DMS 273 treated with DMSO at 0.1 percent for 48 hours (cell line): ENCODE measurements at regions not wholly inside any gene's neighbourhood (a gene's known extent, or its start where the extent isn't known, plus 50 kb on each side); places are given as distances from the start of the nearest gene placed in this dataset.
"Not testable (repeated sequence)": the region's sequence is repeated elsewhere in the genome, so short reads cannot be mapped to it uniquely, and the experiment has no call there.

ENCODE experiments used
- DNase-seq: peaks from one replicate; lab custom pipeline; 2025; lab: John Stamatoyannopoulos, UW

GRCh38 chr4:81595798-81596610 is 124.3 kb upstream of the RASGEF1B start:
- DNase-seq: no peak

GRCh38 chr4:81595287-81595686 is 123.6 kb upstream of the RASGEF1B start:
- DNase-seq: no peak

GRCh38 chr4:81594490-81595159 is 122.9 kb upstream of the RASGEF1B start:
- DNase-seq: no peak

GRCh38 chr4:81592701-81593100 is 121.0 kb upstream of the RASGEF1B start:
- no peak for DNase-seq

GRCh38 chr4:81590596-81590995 is 118.9 kb upstream of the RASGEF1B start:
- no peak for DNase-seq

GRCh38 chr4:81589262-81589661 is 117.6 kb upstream of the RASGEF1B start:
- no peak for DNase-seq

GRCh38 chr4:81586706-81587105 is 115.0 kb upstream of the RASGEF1B start:
- no peak for DNase-seq

DNA sequence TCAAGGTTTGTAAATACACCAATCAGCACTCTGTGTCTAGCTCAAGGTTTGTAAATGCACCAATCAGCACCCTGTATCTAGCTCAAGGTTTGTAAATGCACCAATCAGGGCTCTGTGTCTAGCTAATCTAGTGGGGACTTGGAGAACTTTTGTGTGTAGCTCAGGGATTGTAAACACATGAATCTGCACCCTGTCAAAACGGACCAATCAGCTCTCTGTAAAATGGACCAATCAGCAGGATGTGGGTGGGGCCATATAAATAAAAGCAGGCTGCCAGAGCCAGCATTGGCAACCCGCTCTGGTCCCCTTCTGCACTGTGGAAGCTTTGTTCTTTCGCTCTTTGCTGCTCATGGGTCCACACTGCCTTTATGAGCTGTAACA is 109.3 kb upstream of the RASGEF1B start:
- DNase-seq: not testable (repeated sequence)

GRCh38 chr4:81580346-81580993 is 108.8 kb upstream of the RASGEF1B start:
- DNase-seq: no peak

GRCh38 chr4:81577392-81577791 is 105.7 kb upstream of the RASGEF1B start:
- no peak for DNase-seq

DNA sequence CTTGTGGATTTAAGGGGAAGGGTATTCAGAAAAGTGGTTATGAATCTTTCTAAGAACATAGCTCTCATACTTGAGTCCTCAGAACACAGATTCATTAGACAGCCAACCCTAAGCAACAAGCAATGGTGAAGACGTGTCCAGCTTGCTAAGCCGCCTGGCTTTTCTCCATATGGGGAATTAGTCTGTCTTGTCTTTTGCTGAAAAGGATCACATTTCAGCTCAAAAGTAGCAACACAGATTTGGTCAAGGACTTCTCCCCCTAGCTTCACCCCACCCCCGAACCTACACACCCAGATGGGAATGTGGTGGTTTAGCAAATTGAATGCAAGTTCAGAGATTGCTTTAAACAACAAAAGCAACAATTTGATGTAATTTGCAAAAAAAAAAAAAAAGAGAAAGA is 103.3 kb upstream of the RASGEF1B start:
- DNase-seq: no peak

- DNase-seq: no peak
Observed at GRCh38 chr4:81573840-81574239, 102.1 kb upstream of the RASGEF1B start.

DNA sequence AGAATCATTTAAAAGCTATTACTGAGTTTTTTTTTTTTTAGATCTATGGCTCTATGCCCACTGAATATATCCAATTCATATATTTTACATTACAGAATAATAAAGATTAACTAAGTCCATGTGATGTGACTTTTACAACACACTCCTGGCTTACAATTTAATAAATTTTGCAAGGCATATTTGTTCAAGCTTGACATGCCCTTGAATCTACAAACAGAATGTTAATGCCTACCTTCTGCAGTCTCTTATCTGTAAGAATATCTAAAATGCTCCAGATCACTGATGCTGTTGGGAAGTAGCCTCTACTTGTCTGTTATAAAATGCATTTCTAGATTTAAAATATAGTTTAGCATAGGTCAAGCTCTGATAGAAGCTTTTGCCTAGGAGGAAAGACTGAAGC is 100.7 kb upstream of the RASGEF1B start:
- no peak for DNase-seq

DNA sequence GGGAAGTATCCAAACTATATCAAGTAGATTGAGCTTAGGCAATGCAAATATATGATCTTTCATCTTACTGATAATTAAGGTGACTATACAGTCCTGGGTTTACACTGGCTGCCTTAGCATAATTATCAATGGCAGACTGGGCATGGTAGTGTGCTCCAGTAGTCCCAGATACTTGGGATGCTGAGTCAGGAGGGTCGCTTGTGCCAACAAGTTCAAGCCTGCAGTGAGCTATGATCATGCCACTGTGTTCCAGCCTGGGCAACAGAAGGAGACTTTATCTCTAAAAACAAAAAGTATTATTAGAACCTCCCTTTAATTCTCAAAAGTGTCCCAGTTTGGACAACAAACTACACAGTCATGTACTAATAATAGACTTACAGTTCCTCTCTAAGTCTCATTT is 99.4 kb upstream of the RASGEF1B start:
- no peak for DNase-seq

DNA sequence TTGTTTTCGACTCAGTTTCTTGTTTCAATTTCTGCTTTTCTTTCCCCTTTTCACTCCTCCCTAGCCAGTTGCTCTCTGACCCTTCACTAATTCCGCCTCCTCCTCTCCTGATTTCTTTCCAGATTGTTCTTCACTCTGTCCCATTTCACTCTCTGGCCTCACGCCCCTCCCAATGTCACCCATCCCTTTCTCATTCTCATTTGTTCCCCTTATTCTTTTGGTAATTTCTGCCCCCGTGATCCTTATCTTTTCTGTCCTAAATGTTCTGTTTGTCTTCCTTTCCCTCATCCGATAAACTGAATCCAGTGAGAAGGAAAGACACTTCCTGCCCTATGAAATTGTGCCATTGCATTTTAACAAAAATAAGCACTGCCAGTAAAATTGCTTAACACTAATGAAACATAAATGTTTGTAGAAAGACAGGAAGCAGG is 94.5 kb upstream of the RASGEF1B start:
- DNase-seq: no peak

- no peak for DNase-seq
Observed at GRCh38 chr4:81565142-81565870, 93.6 kb upstream of the RASGEF1B start.

DNA sequence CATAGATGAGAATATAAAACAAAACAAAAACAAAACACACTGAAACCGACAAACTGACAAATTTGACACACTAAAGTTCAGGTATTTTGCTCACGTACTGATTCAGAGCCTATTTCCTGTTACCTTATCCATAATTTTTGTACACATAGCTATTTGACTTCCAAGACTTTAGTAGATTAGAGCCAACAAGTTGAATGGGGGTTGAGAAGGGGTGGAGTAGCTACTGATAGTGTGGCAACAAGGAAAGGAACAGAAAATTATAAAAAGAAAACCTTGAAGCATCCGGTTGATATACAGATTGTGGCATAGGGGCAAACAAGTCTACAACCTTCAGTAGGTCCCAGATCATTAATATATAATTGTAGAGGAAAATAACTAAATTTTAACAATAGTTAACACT is 92.3 kb upstream of the RASGEF1B start:
- no peak for DNase-seq

DNA sequence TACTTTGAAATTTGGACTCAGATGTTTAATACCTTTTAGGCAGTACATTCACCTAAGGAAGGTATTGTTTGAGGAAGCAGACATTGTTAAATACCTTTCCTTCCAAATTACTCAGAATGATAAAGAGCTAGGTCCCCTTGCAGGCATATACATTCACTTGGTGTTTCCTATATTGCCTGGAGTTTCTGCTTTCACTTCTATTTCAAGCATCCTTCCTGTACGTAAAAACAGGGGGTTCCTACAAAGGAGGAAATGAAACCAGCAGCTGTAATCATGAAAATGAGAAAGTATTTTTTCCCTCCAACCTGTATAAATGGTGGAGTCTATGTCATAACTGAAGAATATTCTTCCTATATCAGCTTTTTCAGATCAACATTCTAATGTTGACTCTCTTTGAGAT is 90.4 kb upstream of the RASGEF1B start:
- DNase-seq: no peak

DNA sequence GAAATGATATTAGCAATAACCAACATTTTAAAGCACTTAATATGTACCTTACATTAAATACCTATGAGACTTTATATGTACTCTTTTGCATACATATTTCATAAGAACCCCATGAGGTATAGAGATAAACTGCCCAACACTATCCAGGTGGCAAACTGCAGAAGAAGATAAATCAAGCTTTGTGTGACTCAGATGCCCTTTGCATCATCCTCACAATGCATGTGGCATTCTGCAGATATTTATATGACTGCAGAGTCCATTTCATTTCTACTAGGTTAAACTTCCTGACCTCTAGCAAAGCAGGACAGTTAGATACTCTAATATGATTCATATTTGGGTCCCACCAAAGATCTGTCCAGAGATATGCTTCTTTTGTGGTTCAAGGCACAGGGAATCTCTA is 85.6 kb upstream of the RASGEF1B start:
- DNase-seq: no peak

GRCh38 chr4:81555489-81555888 is 83.8 kb upstream of the RASGEF1B start:
- no peak for DNase-seq

- DNase-seq: no peak
Observed at GRCh38 chr4:81552086-81552485, 80.4 kb upstream of the RASGEF1B start.

GRCh38 chr4:81550388-81550859 is 78.7 kb upstream of the RASGEF1B start:
- no peak for DNase-seq
